ENCODE measurements at regions not wholly inside any gene's neighbourhood (a gene's known extent, or its start where the extent isn't known, plus 50 kb on each side); places are given as distances from the start of the nearest gene placed in this dataset.

GRCh38 chr6:126419901-126420300, 80.0 kb downstream of the CENPW start:
- DNase-seq, result no peak

GRCh38 chr6:126422912-126423311, 83.0 kb downstream of the CENPW start:
- DNase-seq, result no peak

- DNase-seq, result no peak
These were observed 87.8 kb downstream of the CENPW start for GRCh38 chr6:126427713-126428112.

GRCh38 chr6:126429866-126430265, 90.0 kb downstream of the CENPW start:
- DNase-seq, result no peak

GRCh38 chr6:126432564-126432963, 92.6 kb downstream of the CENPW start:
- DNase-seq, result no peak

GRCh38 chr6:126433927-126434326, 94.0 kb downstream of the CENPW start:
- DNase-seq, result no peak

- no peak for DNase-seq
These were observed 97.3 kb downstream of the CENPW start for GRCh38 chr6:126437205-126437604.

GRCh38 chr6:126439040-126439439, 99.1 kb downstream of the CENPW start:
- DNase-seq, result no peak

GRCh38 chr6:126440923-126441322, 101.0 kb downstream of the CENPW start:
- no peak for DNase-seq

- DNase-seq, result no peak
These were observed 104.9 kb downstream of the CENPW start for GRCh38 chr6:126444659-126445273.

- no peak for DNase-seq
These were observed 106.3 kb downstream of the CENPW start for GRCh38 chr6:126446248-126446647.

GRCh38 chr6:126447367-126447766, 107.5 kb downstream of the CENPW start:
- DNase-seq, result no peak

- DNase-seq, result no peak
These were observed 121.1 kb downstream of the CENPW start for GRCh38 chr6:126461045-126461444.

GRCh38 chr6:126464245-126464644, 124.3 kb downstream of the CENPW start:
- DNase-seq, result no peak

- DNase-seq, result no peak
These were observed 135.5 kb downstream of the CENPW start for GRCh38 chr6:126475449-126475848.

- no peak for DNase-seq
These were observed 137.8 kb downstream of the CENPW start for GRCh38 chr6:126477678-126478077.

GRCh38 chr6:126480268-126480667, 140.4 kb downstream of the CENPW start:
- no peak for DNase-seq

GRCh38 chr6:126481319-126481718, 141.4 kb downstream of the CENPW start:
- no peak for DNase-seq

- no peak for DNase-seq
These were observed 164.9 kb downstream of the CENPW start for GRCh38 chr6:126504792-126505191.

GRCh38 chr6:126513198-126513597, 173.3 kb downstream of the CENPW start:
- no peak for DNase-seq

- no peak for DNase-seq
These were observed 176.5 kb downstream of the CENPW start for GRCh38 chr6:126516411-126516810.

- no peak for DNase-seq
These were observed 185.0 kb downstream of the CENPW start for GRCh38 chr6:126524811-126525326.

GRCh38 chr6:126526547-126526946, 186.6 kb downstream of the CENPW start:
- no peak for DNase-seq

- no peak for DNase-seq
These were observed 187.2 kb downstream of the CENPW start for GRCh38 chr6:126526996-126527606.
